HG03565 (cell line): ENCODE measurements at regions not wholly inside any gene's neighbourhood (a gene's known extent, or its start where the extent isn't known, plus 50 kb on each side); places are given as distances from the start of the nearest gene placed in this dataset.

Experiments used
- ATAC-seq: cut with Tn5 transposase; IDR thresholded peaks from one replicate; pipeline ENCODE4 v1.9.1; 2021; ENCODE audit warnings: mild to moderate bottlenecking, moderate library complexity; ENCODE audit not compliant: unreplicated experiment

- no peak for ATAC-seq
Measured at GRCh38 chr4:132506568-132506967, 642.5 kb upstream of the PCDH10 start.

GRCh38 chr4:132513491-132513890 is 635.6 kb upstream of the PCDH10 start:
- ATAC-seq: no peak

- no peak for ATAC-seq
Measured at GRCh38 chr4:132526652-132527051, 622.4 kb upstream of the PCDH10 start.

- ATAC-seq: no peak
Measured at GRCh38 chr4:132527817-132528216, 621.3 kb upstream of the PCDH10 start.

- no peak for ATAC-seq
Measured at GRCh38 chr4:132530861-132531260, 618.2 kb upstream of the PCDH10 start.

- ATAC-seq: no peak
Measured at GRCh38 chr4:132540268-132540667, 608.8 kb upstream of the PCDH10 start.

- ATAC-seq: no peak
Measured at GRCh38 chr4:132540797-132541196, 608.3 kb upstream of the PCDH10 start.

- no peak for ATAC-seq
Measured at GRCh38 chr4:132542228-132542627, 606.9 kb upstream of the PCDH10 start.

GRCh38 chr4:132548463-132548862 is 600.6 kb upstream of the PCDH10 start:
- no peak for ATAC-seq

- ATAC-seq: no peak
Measured at GRCh38 chr4:132556316-132556715, 592.8 kb upstream of the PCDH10 start.

GRCh38 chr4:132557660-132558059 is 591.4 kb upstream of the PCDH10 start:
- ATAC-seq: no peak

GRCh38 chr4:132564920-132565319 is 584.2 kb upstream of the PCDH10 start:
- no peak for ATAC-seq

GRCh38 chr4:132565542-132565941 is 583.6 kb upstream of the PCDH10 start:
- no peak for ATAC-seq

- no peak for ATAC-seq
Measured at GRCh38 chr4:132572210-132572609, 576.9 kb upstream of the PCDH10 start.

GRCh38 chr4:132587626-132588025 is 561.5 kb upstream of the PCDH10 start:
- no peak for ATAC-seq

GRCh38 chr4:132592340-132592739 is 556.8 kb upstream of the PCDH10 start:
- ATAC-seq: no peak

- no peak for ATAC-seq
Measured at GRCh38 chr4:132592850-132593249, 556.2 kb upstream of the PCDH10 start.

GRCh38 chr4:132593717-132594400 is 555.2 kb upstream of the PCDH10 start:
- no peak for ATAC-seq

- ATAC-seq: no peak
Measured at GRCh38 chr4:132596186-132596585, 552.9 kb upstream of the PCDH10 start.

- ATAC-seq: no peak
Measured at GRCh38 chr4:132605551-132605950, 543.5 kb upstream of the PCDH10 start.

- ATAC-seq: no peak
Measured at GRCh38 chr4:132614682-132615081, 534.4 kb upstream of the PCDH10 start.

GRCh38 chr4:132619968-132620367 is 529.1 kb upstream of the PCDH10 start:
- no peak for ATAC-seq
